Stomach (tissue), 4 donors: ENCODE measurements at regions not wholly inside any gene's neighbourhood (a gene's known extent, or its start where the extent isn't known, plus 50 kb on each side); places are given as distances from the start of the nearest gene placed in this dataset.

ENCODE experiments used
- CTCF ChIP-seq, 7 experiments: fragments of 450-650 bp in 4 of 7; fragments of 200-600 bp in 3 of 7; sonication (generic) in 3 of 7; IDR thresholded peaks; one replicate each; pipeline ENCODE4 v1.5.1; 2016 to 2019; ENCODE audit warnings: antibody characterized with exemption in 7 of 7, control low read depth in 2 of 7, mild to moderate bottlenecking in 1 of 7
- EP300 ChIP-seq: sonication (generic); formaldehyde crosslinking; IDR thresholded peaks from one replicate; pipeline ENCODE4 v1.6.1; 2017; ENCODE audit warnings: antibody characterized with exemption
- POLR2A ChIP-seq, 4 donors: fragments of 450-650 bp; IDR thresholded peaks; one replicate each; pipeline ENCODE4 v1.6.1; 2016; ENCODE audit warnings: antibody characterized with exemption in 4 of 4, control low read depth in 2 of 4, mild to moderate bottlenecking in 1 of 4, moderate library complexity in 1 of 4
- POLR2AphosphoS5 ChIP-seq, 3 donors: sonication (generic); formaldehyde crosslinking; IDR thresholded peaks; one replicate each; pipeline ENCODE4 v1.6.1; 2016; ENCODE audit warnings: antibody characterized with exemption in 3 of 3

DNA sequence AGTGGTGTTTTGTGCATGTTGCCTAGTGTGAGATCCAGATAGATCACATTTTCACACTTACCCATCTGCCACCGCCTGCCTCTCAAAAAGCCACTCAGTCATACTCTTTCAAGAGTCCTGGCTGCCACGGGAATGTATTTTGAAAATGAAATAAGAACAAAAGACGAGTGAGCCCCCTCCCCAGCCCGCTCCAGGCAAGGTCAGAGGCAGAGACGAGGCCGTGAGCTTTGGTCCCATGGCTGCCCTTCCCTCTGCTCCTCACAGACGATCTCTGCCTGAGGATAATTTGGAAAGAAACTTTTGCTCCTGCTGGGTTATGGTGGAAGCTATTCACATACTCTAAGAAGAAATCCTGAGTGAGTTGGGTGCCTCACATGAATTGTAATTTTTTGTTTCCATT, 924.3 kb downstream of the BCL11B start:
- no peak for TF ChIP-seq CTCF (IDR thresholded peaks at IDR 0.05)
- TF ChIP-seq POLR2A (IDR thresholded peaks at IDR 0.05): no peak
- no peak for TF ChIP-seq POLR2AphosphoS5 (IDR thresholded peaks at IDR 0.05)
- TF ChIP-seq EP300: no peak
